ENCODE measurements at regions not wholly inside any gene's neighbourhood (a gene's known extent, or its start where the extent isn't known, plus 50 kb on each side); places are given as distances from the start of the nearest gene placed in this dataset.

- Histone ChIP-seq H3K36me3 (ENCODE audit: insufficient read depth, low read length) (no peaks in the 10 kb centered on the region), H3K27ac (no peak overlapping the region), H3K4me3 (no peak overlapping the region), H3K9ac (ENCODE audit: insufficient read length) (no peak overlapping the region), H3K9me3 (ENCODE audit: low read depth, low read length) (no peaks in the 10 kb centered on the region)
- no peak for TF ChIP-seq FOXP2 (optimal IDR thresholded peaks at IDR 0.05; ENCODE audit: control extremely low read depth, extremely low read length, insufficient read depth)
- no peak for TF ChIP-seq POLR2AphosphoS5 (IDR thresholded peaks at IDR 0.05; ENCODE audit: borderline replicate concordance, low read depth, low read length)
- TF ChIP-seq EZH2 (IDR thresholded peaks at IDR 0.05) = no peak
- no peak for DNase-seq (ENCODE audit: low read depth, low spot score)
Measured at GRCh38 chr2:234630801-234631261, 133.9 kb upstream of the ARL4C start.

DNA sequence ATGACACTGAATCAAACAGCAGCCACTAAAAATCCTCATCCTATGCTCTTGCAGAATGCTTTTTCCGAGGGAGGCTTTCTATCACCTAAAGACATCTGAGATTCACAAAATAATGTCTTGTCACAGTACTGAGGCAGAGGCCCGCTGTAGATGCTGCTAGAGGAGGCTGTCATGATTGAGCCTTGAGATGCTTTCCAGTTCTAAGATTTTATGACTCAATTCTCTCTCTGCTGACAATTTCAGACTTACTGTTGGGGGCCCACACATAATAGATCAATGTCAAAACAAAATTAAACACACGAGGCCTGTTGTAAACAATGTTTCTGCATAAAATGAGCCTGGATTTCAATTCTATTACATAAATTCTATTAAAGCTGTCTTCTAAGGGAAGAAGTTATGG is 132.7 kb upstream of the ARL4C start:
- no peaks in the 10 kb centered on the region for H3K36me3 ChIP-seq (ENCODE audit: insufficient read depth, low read length)
- no peak overlapping the region for H3K4me3 ChIP-seq
- H3K9ac ChIP-seq (ENCODE audit: insufficient read length) = no peak overlapping the region
- no peak overlapping the region for H3K27ac ChIP-seq
- H3K9me3 ChIP-seq (ENCODE audit: low read depth, low read length) = no peaks in the 10 kb centered on the region
- TF ChIP-seq POLR2AphosphoS5 (IDR thresholded peaks at IDR 0.05; ENCODE audit: borderline replicate concordance, low read depth, low read length) (no peak), EZH2 (IDR thresholded peaks at IDR 0.05) (no peak), FOXP2 (optimal IDR thresholded peaks at IDR 0.05; ENCODE audit: control extremely low read depth, extremely low read length, insufficient read depth) (no peak)
- DNase-seq (ENCODE audit: low read depth, low spot score) = no peak

DNA sequence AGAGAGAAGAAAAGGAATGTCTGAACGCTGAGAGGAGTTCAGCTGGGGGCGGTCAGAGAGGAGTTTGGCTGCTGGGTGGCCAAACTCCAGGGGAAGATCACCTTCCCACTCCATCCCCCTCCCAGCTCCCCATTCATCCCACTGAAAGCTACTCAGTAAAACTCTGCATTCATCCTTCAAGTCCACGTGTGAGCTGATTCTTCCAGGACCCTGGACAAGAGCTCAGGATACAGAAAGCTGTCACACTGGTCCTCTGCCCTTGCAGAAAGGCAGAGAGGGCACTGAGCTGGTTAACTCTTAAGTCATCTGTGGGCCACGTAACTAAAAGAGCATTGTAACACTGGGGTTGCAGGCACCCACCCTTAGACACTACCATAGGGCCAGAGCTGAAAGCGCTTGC is 132.1 kb upstream of the ARL4C start:
- H3K9ac ChIP-seq (ENCODE audit: insufficient read length) = no peak overlapping the region
- no peaks in the 10 kb centered on the region for H3K36me3 ChIP-seq (ENCODE audit: insufficient read depth, low read length)
- no peak for TF ChIP-seq EZH2 (IDR thresholded peaks at IDR 0.05)
- TF ChIP-seq POLR2AphosphoS5 (IDR thresholded peaks at IDR 0.05; ENCODE audit: borderline replicate concordance, low read depth, low read length) = no peak
- no peak for TF ChIP-seq FOXP2 (optimal IDR thresholded peaks at IDR 0.05; ENCODE audit: control extremely low read depth, extremely low read length, insufficient read depth)
- no peak overlapping the region for H3K27ac ChIP-seq
- DNase-seq (ENCODE audit: low read depth, low spot score) = no peak
- no peaks in the 10 kb centered on the region for H3K9me3 ChIP-seq (ENCODE audit: low read depth, low read length)
- H3K4me3 ChIP-seq = no peak overlapping the region

DNA sequence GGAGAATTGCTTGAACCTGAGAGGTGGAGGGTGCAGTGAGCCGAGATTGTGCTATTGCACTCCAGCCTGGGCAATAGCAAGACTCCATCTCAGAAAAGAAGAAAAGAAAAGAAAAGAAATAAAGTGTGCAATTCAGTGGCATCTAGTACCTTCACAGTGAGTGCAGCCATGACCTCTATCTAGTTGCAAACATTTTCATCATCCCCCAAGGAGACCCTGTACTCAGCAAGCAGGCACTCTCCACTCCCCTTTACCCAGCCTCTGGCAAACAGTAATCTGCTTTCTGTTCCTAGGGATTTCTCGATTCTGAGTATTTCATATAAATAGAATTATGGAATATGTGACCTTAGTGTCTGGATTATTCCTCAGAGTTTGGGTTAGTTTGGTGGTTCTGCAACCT is 130.4 kb upstream of the ARL4C start:
- Histone ChIP-seq H3K9ac (ENCODE audit: insufficient read length) (no peak overlapping the region), H3K27ac (no peak overlapping the region), H3K9me3 (ENCODE audit: low read depth, low read length) (no peaks in the 10 kb centered on the region), H3K4me3 (no peak overlapping the region), H3K36me3 (ENCODE audit: insufficient read depth, low read length) (no peaks in the 10 kb centered on the region)
- DNase-seq (ENCODE audit: low read depth, low spot score) = no peak
- TF ChIP-seq FOXP2 (optimal IDR thresholded peaks at IDR 0.05; ENCODE audit: control extremely low read depth, extremely low read length, insufficient read depth) (no peak), POLR2AphosphoS5 (IDR thresholded peaks at IDR 0.05; ENCODE audit: borderline replicate concordance, low read depth, low read length) (no peak), EZH2 (IDR thresholded peaks at IDR 0.05) (no peak)

DNA sequence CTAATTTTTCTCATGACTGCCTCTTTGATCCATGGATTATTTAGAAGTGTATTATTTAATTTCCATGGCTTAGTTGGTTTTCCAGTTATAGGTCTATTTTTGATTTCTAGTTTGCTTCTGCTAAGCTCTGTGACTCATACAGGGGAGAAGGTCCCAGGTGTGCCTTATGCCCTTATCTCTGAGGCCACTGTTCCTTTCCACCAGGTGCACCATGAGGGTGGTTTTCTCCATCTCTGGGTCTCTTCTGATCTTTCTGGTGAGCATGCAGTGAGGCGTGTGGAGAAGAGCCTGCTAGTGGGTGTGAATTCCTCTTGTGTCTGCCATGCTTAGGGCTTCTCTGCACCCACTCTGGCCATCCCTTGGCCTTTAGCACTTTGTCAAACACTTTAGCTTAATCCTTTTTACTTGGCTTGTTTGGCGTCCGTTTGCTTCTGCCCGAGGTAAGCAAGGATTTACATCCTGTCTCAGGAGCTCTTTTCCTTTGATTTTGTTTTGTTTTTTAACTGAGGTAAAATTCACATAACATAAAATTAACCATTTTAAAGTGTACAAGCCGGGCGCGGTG is 129.8 kb upstream of the ARL4C start:
- no peak for TF ChIP-seq POLR2AphosphoS5 (IDR thresholded peaks at IDR 0.05; ENCODE audit: borderline replicate concordance, low read depth, low read length)
- no peak for TF ChIP-seq EZH2 (IDR thresholded peaks at IDR 0.05)
- TF ChIP-seq FOXP2 (optimal IDR thresholded peaks at IDR 0.05; ENCODE audit: control extremely low read depth, extremely low read length, insufficient read depth) = no peak
- Histone ChIP-seq H3K9ac (ENCODE audit: insufficient read length) (no peak overlapping the region), H3K4me3 (no peak overlapping the region), H3K36me3 (ENCODE audit: insufficient read depth, low read length) (no peaks in the 10 kb centered on the region), H3K9me3 (ENCODE audit: low read depth, low read length) (no peaks in the 10 kb centered on the region), H3K27ac (no peak overlapping the region)
- DNase-seq (ENCODE audit: low read depth, low spot score) = no peak

GRCh38 chr2:234625626-234626250 is 128.9 kb upstream of the ARL4C start:
- DNase-seq (ENCODE audit: low read depth, low spot score) = no peak

GRCh38 chr2:234623521-234623991 is 126.7 kb upstream of the ARL4C start:
- H3K9ac ChIP-seq (ENCODE audit: insufficient read length) = no peak overlapping the region
- TF ChIP-seq POLR2AphosphoS5 (IDR thresholded peaks at IDR 0.05; ENCODE audit: borderline replicate concordance, low read depth, low read length) = no peak
- no peak for TF ChIP-seq EZH2 (IDR thresholded peaks at IDR 0.05)
- no peak for TF ChIP-seq FOXP2 (optimal IDR thresholded peaks at IDR 0.05; ENCODE audit: control extremely low read depth, extremely low read length, insufficient read depth)
- H3K9me3 ChIP-seq (ENCODE audit: low read depth, low read length) = no peaks in the 10 kb centered on the region
- H3K36me3 ChIP-seq (ENCODE audit: insufficient read depth, low read length) = no peaks in the 10 kb centered on the region
- no peak overlapping the region for H3K4me3 ChIP-seq
- no peak for DNase-seq (ENCODE audit: low read depth, low spot score)
- no peak overlapping the region for H3K27ac ChIP-seq

More at GRCh38 chr2:234625626-234626250, 128.9 kb upstream of the ARL4C start:
- H3K36me3 ChIP-seq (ENCODE audit: insufficient read depth, low read length) = no peaks in the 10 kb centered on the region
- H3K9me3 ChIP-seq (ENCODE audit: low read depth, low read length) = no peaks in the 10 kb centered on the region
- no peak overlapping the region for H3K4me3 ChIP-seq
- no peak for TF ChIP-seq POLR2AphosphoS5 (IDR thresholded peaks at IDR 0.05; ENCODE audit: borderline replicate concordance, low read depth, low read length)
- no peak for TF ChIP-seq EZH2 (IDR thresholded peaks at IDR 0.05)
- TF ChIP-seq FOXP2 (optimal IDR thresholded peaks at IDR 0.05; ENCODE audit: control extremely low read depth, extremely low read length, insufficient read depth) = no peak
- H3K9ac ChIP-seq (ENCODE audit: insufficient read length) = no peak overlapping the region
- H3K27ac ChIP-seq = no peak overlapping the region

DNA sequence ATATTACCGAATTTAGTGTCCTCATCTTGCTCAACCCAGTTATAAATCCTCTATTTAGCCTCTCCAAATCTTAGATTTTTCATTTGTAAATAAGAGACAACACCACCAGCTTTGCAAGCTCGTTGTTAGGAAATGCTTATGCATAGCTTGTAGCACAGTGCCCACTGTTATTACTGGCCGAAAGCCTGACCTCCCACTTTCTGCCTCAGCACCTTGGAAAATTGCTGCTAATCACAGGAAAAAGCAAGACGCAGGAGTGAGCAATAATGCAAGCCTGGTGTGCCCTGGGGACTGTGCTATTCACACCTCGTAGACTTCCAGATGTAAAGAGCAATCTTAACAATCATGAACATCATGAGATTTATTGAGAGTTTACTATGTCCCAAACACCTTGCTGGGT is 124.2 kb upstream of the ARL4C start:
- no peak for TF ChIP-seq EZH2 (IDR thresholded peaks at IDR 0.05)
- TF ChIP-seq POLR2AphosphoS5 (IDR thresholded peaks at IDR 0.05; ENCODE audit: borderline replicate concordance, low read depth, low read length) = no peak
- no peak for TF ChIP-seq FOXP2 (optimal IDR thresholded peaks at IDR 0.05; ENCODE audit: control extremely low read depth, extremely low read length, insufficient read depth)
- Histone ChIP-seq H3K9me3 (ENCODE audit: low read depth, low read length) (no peaks in the 10 kb centered on the region), H3K4me3 (no peak overlapping the region), H3K9ac (ENCODE audit: insufficient read length) (no peak overlapping the region), H3K27ac (no peak overlapping the region), H3K36me3 (ENCODE audit: insufficient read depth, low read length) (no peaks in the 10 kb centered on the region)
- no peak for DNase-seq (ENCODE audit: low read depth, low spot score)
